ENCODE measurements at regions not wholly inside any gene's neighbourhood (a gene's known extent, or its start where the extent isn't known, plus 50 kb on each side); places are given as distances from the start of the nearest gene placed in this dataset.
"Not testable (repeated sequence)": the region's sequence is repeated elsewhere in the genome, so short reads cannot be mapped to it uniquely, and the experiment has no call there.

GRCh38 chr3:87473944-87474343, 197.6 kb upstream of the POU1F1 start:
- no peak for TF ChIP-seq JUND (IDR thresholded peaks at IDR 0.05; ENCODE audit: low read depth)
- in situ Hi-C loops (cut with HindIII; ENCODE audit: low pct_unique_long_range_greater_than_20kb, low sequenced_read_pairs) = no loop called here
- DNase-seq (ENCODE audit: low read depth in 1 of 2, low spot score in 1 of 2) = no peak

- in situ Hi-C loops (cut with HindIII; ENCODE audit: low pct_unique_long_range_greater_than_20kb, low sequenced_read_pairs) = no loop called here
- TF ChIP-seq JUND (IDR thresholded peaks at IDR 0.05; ENCODE audit: low read depth) = no peak
- no peak for DNase-seq (ENCODE audit: low read depth in 1 of 2, low spot score in 1 of 2)
Observed at GRCh38 chr3:87468938-87469337, 192.6 kb upstream of the POU1F1 start.

- TF ChIP-seq JUND (IDR thresholded peaks at IDR 0.05; ENCODE audit: low read depth) = no peak
- no peak for DNase-seq (ENCODE audit: low read depth in 1 of 2, low spot score in 1 of 2)
- in situ Hi-C loops (cut with HindIII; ENCODE audit: low pct_unique_long_range_greater_than_20kb, low sequenced_read_pairs) = no loop called here
Observed at GRCh38 chr3:87468235-87468634, 191.9 kb upstream of the POU1F1 start.

GRCh38 chr3:87462228-87462627, 185.8 kb upstream of the POU1F1 start:
- no peak for DNase-seq (ENCODE audit: low read depth in 1 of 2, low spot score in 1 of 2)
- in situ Hi-C loops (cut with HindIII; ENCODE audit: low pct_unique_long_range_greater_than_20kb, low sequenced_read_pairs) = no loop called here
- no peak for TF ChIP-seq JUND (IDR thresholded peaks at IDR 0.05; ENCODE audit: low read depth)

- TF ChIP-seq JUND (IDR thresholded peaks at IDR 0.05; ENCODE audit: low read depth) = no peak
- in situ Hi-C loops (cut with HindIII; ENCODE audit: low pct_unique_long_range_greater_than_20kb, low sequenced_read_pairs) = no loop called here
- no peak for DNase-seq (ENCODE audit: low read depth in 1 of 2, low spot score in 1 of 2)
Observed at GRCh38 chr3:87461443-87461842, 185.1 kb upstream of the POU1F1 start.

GRCh38 chr3:87461036-87461435, 184.7 kb upstream of the POU1F1 start:
- DNase-seq (ENCODE audit: low read depth in 1 of 2, low spot score in 1 of 2) = no peak
- in situ Hi-C loops (cut with HindIII; ENCODE audit: low pct_unique_long_range_greater_than_20kb, low sequenced_read_pairs) = no loop called here
- TF ChIP-seq JUND (IDR thresholded peaks at IDR 0.05; ENCODE audit: low read depth) = no peak

GRCh38 chr3:87448558-87448957, 172.2 kb upstream of the POU1F1 start:
- in situ Hi-C loops (cut with HindIII; ENCODE audit: low pct_unique_long_range_greater_than_20kb, low sequenced_read_pairs) = no loop called here
- no peak for TF ChIP-seq JUND (IDR thresholded peaks at IDR 0.05; ENCODE audit: low read depth)
- DNase-seq (ENCODE audit: low read depth in 1 of 2, low spot score in 1 of 2) = no peak

- DNase-seq (ENCODE audit: low read depth in 1 of 2, low spot score in 1 of 2) = no peak
- no peak for TF ChIP-seq JUND (IDR thresholded peaks at IDR 0.05; ENCODE audit: low read depth)
- in situ Hi-C loops (cut with HindIII; ENCODE audit: low pct_unique_long_range_greater_than_20kb, low sequenced_read_pairs) = no loop called here
Observed at GRCh38 chr3:87446849-87447387, 170.5 kb upstream of the POU1F1 start.

GRCh38 chr3:87442470-87442869, 166.1 kb upstream of the POU1F1 start:
- in situ Hi-C loops (cut with HindIII; ENCODE audit: low pct_unique_long_range_greater_than_20kb, low sequenced_read_pairs) = no loop called here
- DNase-seq (ENCODE audit: low read depth in 1 of 2, low spot score in 1 of 2) = no peak
- TF ChIP-seq JUND (IDR thresholded peaks at IDR 0.05; ENCODE audit: low read depth) = no peak

GRCh38 chr3:87437765-87438164, 161.4 kb upstream of the POU1F1 start:
- peak in 1 of 2 experiments; percentile 15 for DNase-seq (ENCODE audit: low read depth in 1 of 2, low spot score in 1 of 2)
- in situ Hi-C loops (cut with HindIII; ENCODE audit: low pct_unique_long_range_greater_than_20kb, low sequenced_read_pairs) = no loop called here
- no peak for TF ChIP-seq JUND (IDR thresholded peaks at IDR 0.05; ENCODE audit: low read depth)

- no peak for DNase-seq (ENCODE audit: low read depth in 1 of 2, low spot score in 1 of 2)
- TF ChIP-seq JUND (IDR thresholded peaks at IDR 0.05; ENCODE audit: low read depth) = no peak
- in situ Hi-C loops (cut with HindIII; ENCODE audit: low pct_unique_long_range_greater_than_20kb, low sequenced_read_pairs) = no loop called here
Observed at GRCh38 chr3:87436781-87437543, 160.6 kb upstream of the POU1F1 start.

GRCh38 chr3:87435926-87436620, 159.7 kb upstream of the POU1F1 start:
- in situ Hi-C loops (cut with HindIII; ENCODE audit: low pct_unique_long_range_greater_than_20kb, low sequenced_read_pairs) = no loop called here
- no peak for TF ChIP-seq JUND (IDR thresholded peaks at IDR 0.05; ENCODE audit: low read depth)

GRCh38 chr3:87433445-87433844, 157.1 kb upstream of the POU1F1 start:
- in situ Hi-C loops (cut with HindIII; ENCODE audit: low pct_unique_long_range_greater_than_20kb, low sequenced_read_pairs); DNase-seq (ENCODE audit: low read depth in 1 of 2, low spot score in 1 of 2): not testable (repeated sequence)

More at GRCh38 chr3:87435926-87436620, 159.7 kb upstream of the POU1F1 start:
- no peak for DNase-seq (ENCODE audit: low read depth in 1 of 2, low spot score in 1 of 2)

All from T47D (cell line).